K562 (cell line): ENCODE measurements at regions not wholly inside any gene's neighbourhood (a gene's known extent, or its start where the extent isn't known, plus 50 kb on each side); places are given as distances from the start of the nearest gene placed in this dataset.

Experiments
- TF ChIP-seq, protein P1 (sequence below), 2 experiments: fragments of 450-650 bp in 1 of 2; sonication (generic) in 1 of 2; formaldehyde crosslinking in 1 of 2; IDR thresholded peaks; 2 replicates each; pipeline versions ENCODE4 v1.7.1 to v1.9.0; 2016 to 2022; ENCODE audit warnings: inconsistent platforms in 1 of 2, mild to moderate bottlenecking in 1 of 2, missing genetic modification reagents in 1 of 2

DNA sequence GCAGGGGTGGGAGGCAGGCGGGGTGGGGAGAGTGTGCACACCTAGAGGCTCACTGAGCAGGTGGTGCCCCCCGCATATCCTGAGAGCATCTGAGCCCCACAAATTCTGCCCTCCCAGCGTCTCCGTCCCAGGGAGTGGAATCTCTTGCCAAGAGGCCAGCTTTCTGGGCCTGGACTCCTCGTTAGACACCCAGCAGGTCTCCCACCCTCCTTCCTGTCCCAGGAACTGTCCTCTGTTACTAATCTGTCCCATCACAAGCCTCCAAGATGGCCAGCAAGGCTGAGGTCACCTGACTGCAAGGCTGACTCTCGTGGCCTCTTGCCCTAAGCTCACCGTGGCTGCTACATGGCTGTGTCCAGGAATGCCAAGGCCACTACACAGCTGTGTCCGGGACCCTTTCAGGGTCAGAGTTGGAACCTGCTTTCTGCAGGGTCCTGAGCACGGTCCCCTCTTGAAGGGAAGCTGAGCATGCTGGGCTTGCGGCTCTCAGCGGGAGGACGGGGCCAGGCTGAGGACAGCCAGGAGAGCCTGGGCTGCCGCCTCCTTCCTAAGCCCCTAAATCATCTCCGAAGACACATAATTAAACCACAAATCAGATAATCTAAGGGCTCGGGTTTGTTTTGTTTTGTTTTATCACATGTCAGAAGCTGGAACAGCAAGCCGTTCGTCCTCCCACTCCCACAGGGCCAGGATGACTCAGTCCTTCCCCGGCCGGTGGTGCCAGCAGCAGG, 1327.3 kb downstream of the TBC1D22A start (continued):
- TF ChIP-seq, protein P1, sequence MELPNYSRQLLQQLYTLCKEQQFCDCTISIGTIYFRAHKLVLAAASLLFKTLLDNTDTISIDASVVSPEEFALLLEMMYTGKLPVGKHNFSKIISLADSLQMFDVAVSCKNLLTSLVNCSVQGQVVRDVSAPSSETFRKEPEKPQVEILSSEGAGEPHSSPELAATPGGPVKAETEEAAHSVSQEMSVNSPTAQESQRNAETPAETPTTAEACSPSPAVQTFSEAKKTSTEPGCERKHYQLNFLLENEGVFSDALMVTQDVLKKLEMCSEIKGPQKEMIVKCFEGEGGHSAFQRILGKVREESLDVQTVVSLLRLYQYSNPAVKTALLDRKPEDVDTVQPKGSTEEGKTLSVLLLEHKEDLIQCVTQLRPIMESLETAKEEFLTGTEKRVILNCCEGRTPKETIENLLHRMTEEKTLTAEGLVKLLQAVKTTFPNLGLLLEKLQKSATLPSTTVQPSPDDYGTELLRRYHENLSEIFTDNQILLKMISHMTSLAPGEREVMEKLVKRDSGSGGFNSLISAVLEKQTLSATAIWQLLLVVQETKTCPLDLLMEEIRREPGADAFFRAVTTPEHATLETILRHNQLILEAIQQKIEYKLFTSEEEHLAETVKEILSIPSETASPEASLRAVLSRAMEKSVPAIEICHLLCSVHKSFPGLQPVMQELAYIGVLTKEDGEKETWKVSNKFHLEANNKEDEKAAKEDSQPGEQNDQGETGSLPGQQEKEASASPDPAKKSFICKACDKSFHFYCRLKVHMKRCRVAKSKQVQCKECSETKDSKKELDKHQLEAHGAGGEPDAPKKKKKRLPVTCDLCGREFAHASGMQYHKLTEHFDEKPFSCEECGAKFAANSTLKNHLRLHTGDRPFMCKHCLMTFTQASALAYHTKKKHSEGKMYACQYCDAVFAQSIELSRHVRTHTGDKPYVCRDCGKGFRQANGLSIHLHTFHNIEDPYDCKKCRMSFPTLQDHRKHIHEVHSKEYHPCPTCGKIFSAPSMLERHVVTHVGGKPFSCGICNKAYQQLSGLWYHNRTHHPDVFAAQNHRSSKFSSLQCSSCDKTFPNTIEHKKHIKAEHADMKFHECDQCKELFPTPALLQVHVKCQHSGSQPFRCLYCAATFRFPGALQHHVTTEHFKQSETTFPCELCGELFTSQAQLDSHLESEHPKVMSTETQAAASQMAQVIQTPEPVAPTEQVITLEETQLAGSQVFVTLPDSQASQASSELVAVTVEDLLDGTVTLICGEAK (IDR thresholded peaks at IDR 0.05): no peak
- TF ChIP-seq, protein P1 (CRISPR knock-in tag; IDR thresholded peaks at IDR 0.05): no peak
